Upper lobe of right lung (tissue), 1 donor: ENCODE measurements at regions not wholly inside any gene's neighbourhood (a gene's known extent, or its start where the extent isn't known, plus 50 kb on each side); places are given as distances from the start of the nearest gene placed in this dataset.

Source experiments
- ATAC-seq: fragments of 200-7000 bp; cut with Tn5 transposase; one replicate; pipeline ENCODE4 v1.9.1; 2020; ENCODE audit warnings: mild to moderate bottlenecking, moderate library complexity
- DNase-seq: peaks from one replicate; pipeline ENCODE4 v3.0.0-alpha.2; 2020
- H3K27ac ChIP-seq: fragments of 200-600 bp; one replicate; pipeline ENCODE4 v1.8.0; 2022
- H3K27me3 ChIP-seq: fragments of 200-600 bp; one replicate; pipeline ENCODE4 v1.8.0; 2022; ENCODE audit warnings: mild to moderate bottlenecking
- H3K36me3 ChIP-seq: fragments of 200-600 bp; one replicate; pipeline ENCODE4 v1.8.0; 2022
- H3K4me1 ChIP-seq: fragments of 200-600 bp; one replicate; pipeline ENCODE4 v1.8.0; 2022
- H3K4me3 ChIP-seq: fragments of 200-600 bp; one replicate; pipeline ENCODE4 v1.8.0; 2022; ENCODE audit warnings: mild to moderate bottlenecking
- H3K9me3 ChIP-seq: fragments of 200-600 bp; one replicate; pipeline ENCODE4 v1.8.0; 2022
- intact Hi-C: fragments of 100-400 bp; cut with DNase I; formaldehyde crosslinking; loops from one replicate; pipeline ENCODE4 v1.11.0; 2022
- TF ChIP-seq, protein P1 (sequence below): fragments of 200-600 bp; IDR thresholded peaks from one replicate; pipeline ENCODE4 v1.8.0; 2022; ENCODE audit warnings: antibody characterized with exemption
- donor health status: DM: no; HTN: yes; CAD: no; lungs with severe emphysema.

GRCh38 chr4:143109376-143109775 is 75.3 kb upstream of the USP38 start:
- H3K27ac ChIP-seq, result no peak overlapping the region
- no peaks in the 10 kb centered on the region for H3K36me3 ChIP-seq
- intact Hi-C loops, result no loop called here
- no peak for ATAC-seq
- TF ChIP-seq, protein P1, sequence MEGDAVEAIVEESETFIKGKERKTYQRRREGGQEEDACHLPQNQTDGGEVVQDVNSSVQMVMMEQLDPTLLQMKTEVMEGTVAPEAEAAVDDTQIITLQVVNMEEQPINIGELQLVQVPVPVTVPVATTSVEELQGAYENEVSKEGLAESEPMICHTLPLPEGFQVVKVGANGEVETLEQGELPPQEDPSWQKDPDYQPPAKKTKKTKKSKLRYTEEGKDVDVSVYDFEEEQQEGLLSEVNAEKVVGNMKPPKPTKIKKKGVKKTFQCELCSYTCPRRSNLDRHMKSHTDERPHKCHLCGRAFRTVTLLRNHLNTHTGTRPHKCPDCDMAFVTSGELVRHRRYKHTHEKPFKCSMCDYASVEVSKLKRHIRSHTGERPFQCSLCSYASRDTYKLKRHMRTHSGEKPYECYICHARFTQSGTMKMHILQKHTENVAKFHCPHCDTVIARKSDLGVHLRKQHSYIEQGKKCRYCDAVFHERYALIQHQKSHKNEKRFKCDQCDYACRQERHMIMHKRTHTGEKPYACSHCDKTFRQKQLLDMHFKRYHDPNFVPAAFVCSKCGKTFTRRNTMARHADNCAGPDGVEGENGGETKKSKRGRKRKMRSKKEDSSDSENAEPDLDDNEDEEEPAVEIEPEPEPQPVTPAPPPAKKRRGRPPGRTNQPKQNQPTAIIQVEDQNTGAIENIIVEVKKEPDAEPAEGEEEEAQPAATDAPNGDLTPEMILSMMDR, result no peak
- no peak for DNase-seq
- H3K27me3 ChIP-seq, result no peaks in the 10 kb centered on the region
- H3K4me3 ChIP-seq, result no peak overlapping the region
- no peaks in the 10 kb centered on the region for H3K9me3 ChIP-seq
- no peaks in the 10 kb centered on the region for H3K4me1 ChIP-seq

GRCh38 chr4:143118663-143119062 is 66.1 kb upstream of the USP38 start:
- Histone ChIP-seq H3K9me3 (no peaks in the 10 kb centered on the region), H3K27me3 (no peaks in the 10 kb centered on the region), H3K4me1 (no peaks in the 10 kb centered on the region), H3K27ac (no peak overlapping the region), H3K36me3 (no peaks in the 10 kb centered on the region), H3K4me3 (no peak overlapping the region)
- DNase-seq (no peak), ATAC-seq (no peak)
- TF ChIP-seq, protein P1, result no peak
- intact Hi-C loops, result no loop called here

DNA sequence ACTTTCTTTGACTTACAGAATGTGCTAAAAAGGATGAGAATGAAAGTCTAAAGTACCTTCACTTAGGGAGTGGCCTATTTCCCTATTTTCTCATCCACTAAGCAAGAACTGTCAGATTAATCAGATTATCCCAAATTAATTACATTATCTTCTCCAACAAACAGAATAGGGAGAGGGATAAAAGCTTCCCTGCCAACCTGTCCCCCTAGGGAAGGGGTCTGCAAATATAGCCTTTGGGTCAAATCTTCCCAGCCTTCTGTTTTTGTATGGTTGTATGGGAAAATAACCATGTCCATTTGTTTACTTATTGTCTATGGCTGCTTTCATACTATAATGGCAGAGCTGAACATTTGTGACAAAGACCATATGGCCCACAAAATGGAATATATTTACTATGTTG is 57.1 kb upstream of the USP38 start:
- DNase-seq, result no peak
- H3K36me3 ChIP-seq, result no peaks in the 10 kb centered on the region
- no peaks in the 10 kb centered on the region for H3K27me3 ChIP-seq
- ATAC-seq, result no peak
- H3K4me3 ChIP-seq, result no peak overlapping the region
- intact Hi-C loops, result no loop called here
- TF ChIP-seq, protein P1, result no peak
- H3K9me3 ChIP-seq, result no peaks in the 10 kb centered on the region
- H3K27ac ChIP-seq, result no peak overlapping the region
- no peaks in the 10 kb centered on the region for H3K4me1 ChIP-seq

- H3K27ac ChIP-seq, result no peak overlapping the region
- intact Hi-C loops, result no loop called here
- ATAC-seq, result no peak
- H3K36me3 ChIP-seq, result no peaks in the 10 kb centered on the region
- no peaks in the 10 kb centered on the region for H3K4me1 ChIP-seq
- no peak for DNase-seq
- no peaks in the 10 kb centered on the region for H3K9me3 ChIP-seq
- H3K4me3 ChIP-seq, result no peak overlapping the region
- TF ChIP-seq, protein P1, result no peak
- no peaks in the 10 kb centered on the region for H3K27me3 ChIP-seq
Measured at GRCh38 chr4:143133977-143134376, 50.7 kb upstream of the USP38 start.
